ENCODE measurements at regions not wholly inside any gene's neighbourhood (a gene's known extent, or its start where the extent isn't known, plus 50 kb on each side); places are given as distances from the start of the nearest gene placed in this dataset.

- no peak for TF ChIP-seq CTCF (IDR thresholded peaks at IDR 0.05)
- TF ChIP-seq ZFX (IDR thresholded peaks at IDR 0.05; ENCODE audit: borderline replicate concordance), result no peak
Measured at GRCh38 chr1:190022709-190023108, 455.0 kb downstream of the BRINP3 start.

All from 22Rv1 (cell line).